ENCODE measurements at regions not wholly inside any gene's neighbourhood (a gene's known extent, or its start where the extent isn't known, plus 50 kb on each side); places are given as distances from the start of the nearest gene placed in this dataset.

DNA sequence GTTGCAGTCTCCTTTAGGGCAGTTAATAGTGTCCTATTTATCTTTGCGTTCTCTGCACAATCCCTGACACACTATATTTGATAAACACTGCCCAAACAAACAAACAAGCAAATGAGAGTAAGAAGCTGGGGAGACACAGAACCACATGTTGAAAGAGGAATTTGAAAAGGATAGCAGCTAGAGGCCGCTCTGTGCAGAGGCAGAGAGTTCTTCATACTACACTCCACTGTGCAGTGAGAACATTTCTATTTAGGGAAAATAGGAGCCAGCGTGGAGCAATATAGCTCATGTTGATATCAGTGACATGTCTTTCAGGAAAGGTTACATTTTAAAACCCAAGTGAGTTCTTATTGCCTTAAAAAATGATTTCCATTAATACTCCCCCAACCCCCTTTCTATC, 140.3 kb upstream of the SEL1L start:
- no peaks in the 10 kb centered on the region for H3K79me2 ChIP-seq (ENCODE audit: control insufficient read depth, insufficient read depth, low read length)
- TF ChIP-seq POLR2A (IDR thresholded peaks at IDR 0.05; ENCODE audit: low read depth, low read length) (no peak), POLR2AphosphoS5 (IDR thresholded peaks at IDR 0.05; ENCODE audit: insufficient read depth, low read depth, low read length) (no peak), FOS (IDR thresholded peaks at IDR 0.05; ENCODE audit: borderline replicate concordance, insufficient read depth, low read length) (no peak), JUN (IDR thresholded peaks at IDR 0.05; ENCODE audit: borderline replicate concordance, insufficient read depth, insufficient read length, low read depth) (no peak), EZH2 (IDR thresholded peaks at IDR 0.05; ENCODE audit: borderline replicate concordance, low read depth, low read length, severe bottlenecking) (no peak), MYC (IDR thresholded peaks at IDR 0.05; ENCODE audit: low read depth, low read length) (no peak), GATA2 (IDR thresholded peaks at IDR 0.05; ENCODE audit: insufficient read depth, insufficient read length, low read depth, low read length) (no peak)
- TF ChIP-seq, protein P1, sequence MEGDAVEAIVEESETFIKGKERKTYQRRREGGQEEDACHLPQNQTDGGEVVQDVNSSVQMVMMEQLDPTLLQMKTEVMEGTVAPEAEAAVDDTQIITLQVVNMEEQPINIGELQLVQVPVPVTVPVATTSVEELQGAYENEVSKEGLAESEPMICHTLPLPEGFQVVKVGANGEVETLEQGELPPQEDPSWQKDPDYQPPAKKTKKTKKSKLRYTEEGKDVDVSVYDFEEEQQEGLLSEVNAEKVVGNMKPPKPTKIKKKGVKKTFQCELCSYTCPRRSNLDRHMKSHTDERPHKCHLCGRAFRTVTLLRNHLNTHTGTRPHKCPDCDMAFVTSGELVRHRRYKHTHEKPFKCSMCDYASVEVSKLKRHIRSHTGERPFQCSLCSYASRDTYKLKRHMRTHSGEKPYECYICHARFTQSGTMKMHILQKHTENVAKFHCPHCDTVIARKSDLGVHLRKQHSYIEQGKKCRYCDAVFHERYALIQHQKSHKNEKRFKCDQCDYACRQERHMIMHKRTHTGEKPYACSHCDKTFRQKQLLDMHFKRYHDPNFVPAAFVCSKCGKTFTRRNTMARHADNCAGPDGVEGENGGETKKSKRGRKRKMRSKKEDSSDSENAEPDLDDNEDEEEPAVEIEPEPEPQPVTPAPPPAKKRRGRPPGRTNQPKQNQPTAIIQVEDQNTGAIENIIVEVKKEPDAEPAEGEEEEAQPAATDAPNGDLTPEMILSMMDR (IDR thresholded peaks at IDR 0.05; ENCODE audit: extremely low read depth in 1 of 2, insufficient read depth in 1 of 2, low read depth in 1 of 2, low read length in 2 of 2), result no peak
- TF ChIP-seq, protein P2, sequence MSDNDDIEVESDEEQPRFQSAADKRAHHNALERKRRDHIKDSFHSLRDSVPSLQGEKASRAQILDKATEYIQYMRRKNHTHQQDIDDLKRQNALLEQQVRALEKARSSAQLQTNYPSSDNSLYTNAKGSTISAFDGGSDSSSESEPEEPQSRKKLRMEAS (IDR thresholded peaks at IDR 0.05; ENCODE audit: insufficient read depth, insufficient read length), result no peak
- H2AFZ ChIP-seq (ENCODE audit: low read depth, low read length), result no peak overlapping the region
- H3K27me3 ChIP-seq (ENCODE audit: control insufficient read depth in 2 of 2, insufficient read depth in 2 of 2, low read length in 2 of 2), result no peaks in the 10 kb centered on the region
- FAIRE-seq (no peak), DNase-seq (ENCODE audit: low read depth, low spot score) (no peak)
- H3K36me3 ChIP-seq (ENCODE audit: control insufficient read depth in 2 of 2, extremely low read depth in 1 of 2, insufficient read depth in 2 of 2, low read length in 2 of 2), result no peaks in the 10 kb centered on the region
- H3K9ac ChIP-seq (replicated peaks; ENCODE audit: extremely low read depth, insufficient read depth, low read length), result no peak overlapping the region
- ChIA-PET POLR2A (no interaction called here), CTCF (no interaction called here)
- no peak overlapping the region for H3K4me2 ChIP-seq (ENCODE audit: insufficient read depth, low read length)
- no peak overlapping the region for H3K27ac ChIP-seq (ENCODE audit: insufficient read depth, low read depth, low read length)
- H3K9me3 ChIP-seq (replicated peaks; ENCODE audit: control insufficient read depth, insufficient read depth, low read length), result no peaks in the 10 kb centered on the region
- no TSS peak for BruUV-seq (replicated peaks)
- intact Hi-C loops (cut with micrococcal nuclease), result no loop called here
- no peaks in the 10 kb centered on the region for H3K4me1 ChIP-seq (ENCODE audit: control insufficient read depth, extremely low read depth, insufficient read depth, low read length)
- no peak overlapping the region for H3K4me3 ChIP-seq (replicated peaks in 1 of 3; ENCODE audit: insufficient read depth in 1 of 3, low read depth in 1 of 3, low read length in 3 of 3)
- dilution Hi-C loops (cut with MboI; ENCODE audit: extremely low pct_ligation_motif_present, low sequenced_read_pairs), result no loop called here
- H4K20me1 ChIP-seq (replicated peaks; ENCODE audit: control insufficient read depth, extremely low read depth, insufficient read depth, low read length), result no peaks in the 10 kb centered on the region
- H3K9me1 ChIP-seq (replicated peaks; ENCODE audit: control insufficient read depth, extremely low read depth, insufficient read depth, low read length), result no peaks in the 10 kb centered on the region
